ENCODE measurements at regions not wholly inside any gene's neighbourhood (a gene's known extent, or its start where the extent isn't known, plus 50 kb on each side); places are given as distances from the start of the nearest gene placed in this dataset.
"Not testable (repeated sequence)": the region's sequence is repeated elsewhere in the genome, so short reads cannot be mapped to it uniquely, and the experiment has no call there.

DNA sequence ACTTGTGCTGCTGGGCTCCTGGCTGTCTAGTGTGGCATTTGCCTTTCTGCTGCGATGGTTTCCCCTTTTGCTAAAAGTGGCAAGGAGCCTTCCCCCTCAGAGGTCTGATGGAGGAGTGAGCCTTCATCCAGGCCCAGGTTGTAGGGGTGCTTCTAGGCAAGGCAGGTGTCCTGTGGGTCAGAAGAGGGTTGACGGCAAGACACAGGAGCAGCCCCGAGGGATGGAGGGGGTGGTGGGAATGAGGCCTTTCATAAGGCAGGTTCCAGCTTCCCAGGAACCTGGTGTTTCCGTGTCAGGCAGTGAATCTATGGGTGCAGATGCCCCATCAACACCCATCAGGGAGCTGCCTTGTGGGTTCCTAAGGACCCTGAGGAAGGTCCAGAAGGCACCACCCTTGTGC lies 63.0 kb upstream of the TAMM41 start:
- no peak for DNase-seq (ENCODE audit: low spot score)
- no peaks in the 10 kb centered on the region for H3K4me1 ChIP-seq
- H3K9me3 ChIP-seq = no peaks in the 10 kb centered on the region
- H3K27me3 ChIP-seq = no peaks in the 10 kb centered on the region
- no peak overlapping the region for H3K27ac ChIP-seq
- no peaks in the 10 kb centered on the region for H3K36me3 ChIP-seq
- no peak overlapping the region for H3K4me3 ChIP-seq
- TF ChIP-seq, protein P1, sequence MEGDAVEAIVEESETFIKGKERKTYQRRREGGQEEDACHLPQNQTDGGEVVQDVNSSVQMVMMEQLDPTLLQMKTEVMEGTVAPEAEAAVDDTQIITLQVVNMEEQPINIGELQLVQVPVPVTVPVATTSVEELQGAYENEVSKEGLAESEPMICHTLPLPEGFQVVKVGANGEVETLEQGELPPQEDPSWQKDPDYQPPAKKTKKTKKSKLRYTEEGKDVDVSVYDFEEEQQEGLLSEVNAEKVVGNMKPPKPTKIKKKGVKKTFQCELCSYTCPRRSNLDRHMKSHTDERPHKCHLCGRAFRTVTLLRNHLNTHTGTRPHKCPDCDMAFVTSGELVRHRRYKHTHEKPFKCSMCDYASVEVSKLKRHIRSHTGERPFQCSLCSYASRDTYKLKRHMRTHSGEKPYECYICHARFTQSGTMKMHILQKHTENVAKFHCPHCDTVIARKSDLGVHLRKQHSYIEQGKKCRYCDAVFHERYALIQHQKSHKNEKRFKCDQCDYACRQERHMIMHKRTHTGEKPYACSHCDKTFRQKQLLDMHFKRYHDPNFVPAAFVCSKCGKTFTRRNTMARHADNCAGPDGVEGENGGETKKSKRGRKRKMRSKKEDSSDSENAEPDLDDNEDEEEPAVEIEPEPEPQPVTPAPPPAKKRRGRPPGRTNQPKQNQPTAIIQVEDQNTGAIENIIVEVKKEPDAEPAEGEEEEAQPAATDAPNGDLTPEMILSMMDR (IDR thresholded peaks at IDR 0.05) = no peak

DNA sequence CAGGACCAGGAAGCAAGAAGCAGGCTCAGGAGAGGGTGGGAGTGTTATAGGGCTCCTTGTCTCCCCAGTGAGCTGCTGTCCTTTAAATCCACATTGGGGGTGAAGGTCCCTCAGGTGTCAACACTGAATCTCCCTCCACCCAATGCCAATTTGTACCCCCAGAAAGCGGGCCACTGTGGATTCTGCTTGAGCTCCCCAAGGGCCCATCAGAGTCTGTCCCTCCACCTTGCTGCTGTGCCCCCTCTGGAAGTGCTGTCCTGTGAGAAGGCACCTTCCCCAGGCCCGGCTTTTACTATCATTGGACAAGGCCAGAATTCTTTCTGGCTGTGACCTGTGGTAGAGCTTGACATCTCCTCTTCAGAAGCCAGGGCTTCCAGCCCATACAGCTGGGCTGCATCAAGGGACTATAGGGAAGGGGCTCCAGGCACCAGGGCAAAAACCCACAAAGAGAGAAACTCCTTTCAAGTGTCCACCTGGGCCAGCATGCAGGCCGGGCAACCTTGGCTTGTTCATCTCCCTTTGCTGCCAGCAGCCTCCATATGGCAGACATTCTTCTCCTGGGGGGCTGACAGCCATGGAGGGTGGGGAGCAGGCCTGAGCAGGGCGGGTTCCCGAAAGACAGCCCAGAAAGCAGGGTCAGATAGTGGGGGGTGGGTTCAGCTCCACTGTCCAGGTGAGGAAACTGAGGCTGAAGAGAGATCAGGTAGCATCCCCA lies 63.7 kb upstream of the TAMM41 start:
- not testable (repeated sequence) for H3K4me1 ChIP-seq; H3K27ac ChIP-seq; H3K27me3 ChIP-seq; H3K4me3 ChIP-seq; H3K36me3 ChIP-seq; DNase-seq (ENCODE audit: low spot score); H3K9me3 ChIP-seq

DNA sequence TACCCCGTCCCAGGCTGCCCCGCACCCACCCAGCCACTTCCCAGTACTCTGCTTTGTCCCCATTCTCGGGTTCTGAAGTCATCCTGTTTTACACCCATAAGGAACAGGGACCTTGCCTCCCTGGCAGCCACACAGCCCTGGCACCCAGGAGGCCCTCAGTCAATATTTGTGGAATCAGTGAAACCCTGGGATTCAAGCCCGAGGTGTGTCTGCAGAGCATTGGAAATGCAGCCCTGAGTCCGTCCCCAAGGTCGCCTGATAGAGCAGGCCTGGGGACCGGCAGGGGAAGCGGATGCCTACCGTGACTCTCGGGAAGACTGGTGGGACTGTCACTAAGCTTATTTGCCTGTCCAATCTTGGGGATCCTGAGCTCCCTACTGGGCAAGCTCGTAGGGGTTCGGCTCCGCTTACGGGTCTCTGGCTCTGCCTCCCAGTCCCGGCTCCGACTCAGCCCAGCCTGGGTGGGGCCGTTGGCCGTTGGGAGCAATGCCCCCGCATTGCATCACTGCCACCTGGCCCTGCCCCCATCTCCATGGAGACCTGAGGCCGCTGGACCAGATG lies 64.4 kb upstream of the TAMM41 start:
- no peak overlapping the region for H3K27ac ChIP-seq
- peak; percentile 51 for DNase-seq (ENCODE audit: low spot score)
- H3K36me3 ChIP-seq = no peaks in the 10 kb centered on the region
- TF ChIP-seq, protein P1 (IDR thresholded peaks at IDR 0.05) = no peak
- H3K4me3 ChIP-seq = no peak overlapping the region
- no peaks in the 10 kb centered on the region for H3K9me3 ChIP-seq
- no peaks in the 10 kb centered on the region for H3K27me3 ChIP-seq
- H3K4me1 ChIP-seq = no peaks in the 10 kb centered on the region

DNA sequence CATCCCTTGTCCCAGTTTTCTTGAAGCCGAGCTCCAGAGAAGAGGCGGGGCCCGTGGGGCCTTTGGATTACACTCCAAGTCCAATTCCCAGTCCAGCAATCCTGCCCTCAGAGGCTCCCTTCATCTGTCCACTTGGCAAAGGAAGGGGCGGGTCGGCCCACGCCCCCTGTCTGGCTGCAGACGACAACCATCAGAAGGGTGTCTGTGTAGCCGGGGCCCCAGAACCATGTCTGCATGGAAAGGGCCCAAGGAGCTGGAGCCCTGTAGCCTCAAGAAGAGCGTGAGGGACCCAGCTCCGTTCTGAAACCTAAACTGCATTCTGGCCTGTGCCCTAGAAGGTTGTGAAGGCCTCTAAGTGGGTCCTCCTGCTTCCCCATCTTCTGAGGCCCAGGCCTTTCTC lies 65.2 kb upstream of the TAMM41 start:
- H3K27me3 ChIP-seq, H3K36me3 ChIP-seq, H3K4me1 ChIP-seq, H3K4me3 ChIP-seq, H3K27ac ChIP-seq, H3K9me3 ChIP-seq: not testable (repeated sequence)
- DNase-seq (ENCODE audit: low spot score) = peak; percentile 43

GRCh38 chr3:11913316-11913715 lies 66.6 kb upstream of the TAMM41 start:
- TF ChIP-seq, protein P1 (IDR thresholded peaks at IDR 0.05) = no peak
- H3K27me3 ChIP-seq = no peaks in the 10 kb centered on the region
- no peaks in the 10 kb centered on the region for H3K9me3 ChIP-seq
- no peak for DNase-seq (ENCODE audit: low spot score)
- H3K36me3 ChIP-seq = no peaks in the 10 kb centered on the region
- no peak overlapping the region for H3K27ac ChIP-seq
- no peak overlapping the region for H3K4me3 ChIP-seq
- no peaks in the 10 kb centered on the region for H3K4me1 ChIP-seq

- TF ChIP-seq, protein P1 (IDR thresholded peaks at IDR 0.05) = no peak
- no peak overlapping the region for H3K27ac ChIP-seq
- no peak overlapping the region for H3K4me3 ChIP-seq
- no peaks in the 10 kb centered on the region for H3K36me3 ChIP-seq
- H3K27me3 ChIP-seq = no peaks in the 10 kb centered on the region
- DNase-seq (ENCODE audit: low spot score) = no peak
- no peaks in the 10 kb centered on the region for H3K9me3 ChIP-seq
- no peaks in the 10 kb centered on the region for H3K4me1 ChIP-seq
These were observed 67.4 kb upstream of the TAMM41 start for GRCh38 chr3:11914041-11914440.

DNA sequence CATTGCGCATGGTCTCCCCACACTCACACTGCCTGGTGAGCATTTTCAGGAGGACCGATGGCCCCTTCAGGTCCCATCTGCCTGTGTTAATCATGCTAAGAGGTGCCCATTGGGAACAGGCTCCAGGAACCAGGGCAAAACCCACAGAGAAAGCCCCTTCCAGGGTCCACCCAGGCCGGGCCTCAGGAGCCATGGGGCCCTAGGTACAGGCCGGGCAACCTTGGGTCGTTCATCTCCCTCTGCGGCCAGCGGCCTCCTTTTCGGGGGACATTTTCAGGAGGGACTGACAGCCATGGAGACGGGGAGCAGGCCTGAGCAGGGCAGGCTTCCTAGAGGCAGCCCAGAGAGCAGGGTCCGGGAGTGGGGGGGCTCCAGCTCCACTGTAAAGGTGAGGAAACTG lies 68.0 kb upstream of the TAMM41 start:
- TF ChIP-seq, protein P1 (IDR thresholded peaks at IDR 0.05) = no peak
- no peaks in the 10 kb centered on the region for H3K4me1 ChIP-seq
- DNase-seq (ENCODE audit: low spot score) = peak; percentile 34
- no peaks in the 10 kb centered on the region for H3K9me3 ChIP-seq
- no peak overlapping the region for H3K27ac ChIP-seq
- H3K27me3 ChIP-seq = no peaks in the 10 kb centered on the region
- no peaks in the 10 kb centered on the region for H3K36me3 ChIP-seq
- H3K4me3 ChIP-seq = no peak overlapping the region

Measured in right atrium auricular region (tissue), 2 donors.